OCI-LY7 (cell line): ENCODE measurements at regions not wholly inside any gene's neighbourhood (a gene's known extent, or its start where the extent isn't known, plus 50 kb on each side); places are given as distances from the start of the nearest gene placed in this dataset.

ENCODE experiments used
- BruUV-seq: library from RNA; stranded (reverse); fragments of 400-500 nt; replicated peaks from 2 replicates; lab custom pipeline; 2021; lab: Mats Ljungman, UMichigan
- CTCF ChIA-PET: fragments of 300-600 bp; sonication (Branson Sonifier 250); formaldehyde crosslinking; loops from one replicate; lab custom pipeline; 2022; ENCODE audit warnings: antibody characterized with exemption; ENCODE audit not compliant: unreplicated experiment; lab: Charles Lee
- POLR2A ChIA-PET: fragments of 300-600 bp; sonication (Branson Sonifier 250); formaldehyde crosslinking; loops from one replicate; lab custom pipeline; 2022; ENCODE audit warnings: antibody characterized with exemption; lab: Charles Lee
- DNase-seq: peaks from one replicate; pipeline ENCODE4 v3.0.0-alpha.2; 2015; ENCODE audit warnings: low spot score
- H2AFZ ChIP-seq: fragments of 200-600 bp; sonication (generic), shearing (Covaris generic); 2 replicates; pipeline ENCODE4 v1.6.1; 2014; ENCODE audit warnings: mild to moderate bottlenecking, antibody characterized with exemption, low read length, moderate library complexity
- H3K27ac ChIP-seq: fragments of 200-600 bp; sonication (generic); 2 replicates; pipeline ENCODE4 v1.5.1; 2014; ENCODE audit warnings: mixed run types, low read depth, mild to moderate bottlenecking, moderate library complexity, low read length, inconsistent platforms; ENCODE audit not compliant: poor library complexity, severe bottlenecking
- H3K36me3 ChIP-seq: fragments of 200-600 bp; sonication (generic); 2 replicates; pipeline ENCODE4 v1.6.1; 2014; ENCODE audit warnings: mild to moderate bottlenecking, antibody characterized with exemption, low read length, moderate library complexity, mixed read lengths; ENCODE audit not compliant: insufficient read depth
- H3K4me1 ChIP-seq: fragments of 200-600 bp; sonication (generic); 2 replicates; pipeline ENCODE4 v1.5.1; 2014; ENCODE audit warnings: mild to moderate bottlenecking, low read length; ENCODE audit not compliant: insufficient read depth, poor library complexity, severe bottlenecking
- H3K4me2 ChIP-seq: fragments of 200-600 bp; sonication (generic); 2 replicates; pipeline ENCODE4 v1.6.1; 2014; ENCODE audit warnings: mild to moderate bottlenecking, low read length
- H3K4me3 ChIP-seq: fragments of 200-600 bp; sonication (generic); 2 replicates; pipeline ENCODE4 v1.5.1; 2014; ENCODE audit warnings: mild to moderate bottlenecking, low read depth, low read length; ENCODE audit not compliant: poor library complexity, severe bottlenecking
- H3K79me2 ChIP-seq: fragments of 200-600 bp; sonication (generic); 2 replicates; pipeline ENCODE4 v1.6.1; 2016; ENCODE audit warnings: low read depth, mild to moderate bottlenecking, low read length, moderate library complexity, mixed read lengths; ENCODE audit not compliant: insufficient read depth
- H3K9me2 ChIP-seq: fragments of 200-600 bp; sonication (generic); 2 replicates; pipeline ENCODE4 v1.6.1; 2016; ENCODE audit warnings: mild to moderate bottlenecking, low read length, mixed read lengths; ENCODE audit not compliant: insufficient read depth
- H3K9me3 ChIP-seq: fragments of 200-600 bp; sonication (generic); 2 replicates; pipeline ENCODE4 v1.6.1; 2014; ENCODE audit warnings: mild to moderate bottlenecking, mixed run types, low read length, mixed read lengths
- H4K20me1 ChIP-seq: fragments of 200-600 bp; sonication (generic); 2 replicates; pipeline ENCODE4 v1.6.1; 2014; ENCODE audit warnings: mild to moderate bottlenecking, antibody characterized with exemption, low read length, moderate library complexity, mixed read lengths; ENCODE audit not compliant: insufficient read depth
- CTCF ChIP-seq: fragments of 200-600 bp; sonication (generic); conservative IDR thresholded peaks from 2 replicates; pipeline ENCODE4 v1.5.1; 2014; ENCODE audit warnings: mild to moderate bottlenecking, antibody characterized with exemption, low read length, moderate library complexity, mixed read lengths
- EZH2phosphoT487 ChIP-seq: fragments of 200-600 bp; sonication (generic); IDR thresholded peaks from 2 replicates; pipeline ENCODE4 v1.6.1; 2018; ENCODE audit warnings: low read depth, borderline replicate concordance, mild to moderate bottlenecking, mixed run types, antibody characterized with exemption, low read length, moderate library complexity, mixed read lengths
- intact Hi-C: fragments of 100-400 bp; cut with micrococcal nuclease; formaldehyde crosslinking; loops from one replicate; pipeline ENCODE4 v1.10.0; 2022; ENCODE audit not compliant: unreplicated experiment

- CTCF ChIA-PET = interaction anchor here (0.6 kb wide), 1 partner anchor 10 kb away, joined by 3 read pairs; no protein-coding TSS in a partner anchor
- H3K9me2 ChIP-seq = no peaks in the 10 kb centered on the region
- POLR2A ChIA-PET = no interaction called here
- no peaks in the 10 kb centered on the region for H3K79me2 ChIP-seq
- DNase-seq = no peak
- no peak overlapping the region for H3K4me3 ChIP-seq
- H2AFZ ChIP-seq = no peak overlapping the region
- no peaks in the 10 kb centered on the region for H3K36me3 ChIP-seq
- H3K9me3 ChIP-seq = no peaks in the 10 kb centered on the region
- H3K4me2 ChIP-seq = no peak overlapping the region
- intact Hi-C loops = no loop called here
- TF ChIP-seq EZH2phosphoT487 = no peak
- no peak for TF ChIP-seq CTCF
- H4K20me1 ChIP-seq = no peaks in the 10 kb centered on the region
- no peak overlapping the region for H3K27ac ChIP-seq
- H3K4me1 ChIP-seq = peaks cover 15% of the 10 kb centered on the region
- no TSS peak for BruUV-seq
Measured at GRCh38 chr19:28456708-28457320, 756.1 kb downstream of the UQCRFS1 start.

- no peaks in the 10 kb centered on the region for H3K9me2 ChIP-seq
- no peaks in the 10 kb centered on the region for H4K20me1 ChIP-seq
- ChIA-PET CTCF (no interaction called here), POLR2A (no interaction called here)
- H3K4me2 ChIP-seq = no peak overlapping the region
- TF ChIP-seq EZH2phosphoT487 = no peak
- TF ChIP-seq CTCF = no peak
- no peak overlapping the region for H3K4me3 ChIP-seq
- no TSS peak for BruUV-seq
- H3K9me3 ChIP-seq = no peaks in the 10 kb centered on the region
- intact Hi-C loops = no loop called here
- no peak overlapping the region for H3K27ac ChIP-seq
- H3K4me1 ChIP-seq = peaks cover 15% of the 10 kb centered on the region
- no peaks in the 10 kb centered on the region for H3K36me3 ChIP-seq
- H2AFZ ChIP-seq = no peak overlapping the region
- DNase-seq = no peak
- no peaks in the 10 kb centered on the region for H3K79me2 ChIP-seq
Measured at GRCh38 chr19:28456252-28456651, 756.7 kb downstream of the UQCRFS1 start.

DNA sequence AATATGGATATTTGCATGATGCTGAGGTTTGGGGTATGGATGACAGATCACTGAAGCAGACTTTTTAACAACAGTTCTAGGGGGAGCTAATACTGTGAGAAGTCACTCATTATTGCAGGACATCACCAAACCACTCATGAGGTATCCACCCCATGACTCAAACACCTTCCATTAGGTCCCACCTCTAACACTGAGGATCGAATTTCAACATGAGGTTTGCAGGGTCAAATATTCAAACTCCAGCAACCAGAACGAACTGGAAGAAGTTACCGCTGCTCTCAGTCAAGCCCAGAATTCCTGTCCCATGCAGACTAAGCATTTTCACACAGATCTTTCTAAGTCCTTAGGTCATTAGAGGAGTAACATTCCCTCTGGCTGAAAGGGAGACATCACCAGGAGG, 758.9 kb downstream of the UQCRFS1 start:
- ChIA-PET CTCF (no interaction called here), POLR2A (no interaction called here)
- DNase-seq = no peak
- no peaks in the 10 kb centered on the region for H3K79me2 ChIP-seq
- no peaks in the 10 kb centered on the region for H3K36me3 ChIP-seq
- H2AFZ ChIP-seq = no peak overlapping the region
- no TSS peak for BruUV-seq
- H3K4me1 ChIP-seq = no peaks in the 10 kb centered on the region
- H3K4me3 ChIP-seq = no peak overlapping the region
- no peaks in the 10 kb centered on the region for H3K9me3 ChIP-seq
- no peak overlapping the region for H3K4me2 ChIP-seq
- no peak overlapping the region for H3K27ac ChIP-seq
- intact Hi-C loops = no loop called here
- no peaks in the 10 kb centered on the region for H3K9me2 ChIP-seq
- no peaks in the 10 kb centered on the region for H4K20me1 ChIP-seq
- TF ChIP-seq CTCF (no peak), EZH2phosphoT487 (no peak)
